Tibial nerve (tissue), 4 donors: ENCODE measurements at regions not wholly inside any gene's neighbourhood (a gene's known extent, or its start where the extent isn't known, plus 50 kb on each side); places are given as distances from the start of the nearest gene placed in this dataset.

Experiments used
- DNase-seq, 2 donors: peaks; one replicate each; pipeline ENCODE4 v3.0.0-alpha.2; 2019; ENCODE audit warnings: low spot score in 2 of 2
- H3K27ac ChIP-seq, 4 donors: fragments of 200-600 bp; sonication (generic) in 3 of 4; one replicate each; pipeline ENCODE4 v1.5.1; 2017 to 2019; ENCODE audit warnings: mild to moderate bottlenecking in 1 of 4
- H3K27me3 ChIP-seq, 2 donors: fragments of 200-600 bp; sonication (generic) in 1 of 2; one replicate each; pipeline versions ENCODE4 v1.5.1 to v1.6.0; 2017 to 2019
- H3K36me3 ChIP-seq, 3 donors: fragments of 200-600 bp; sonication (generic); one replicate each; pipeline ENCODE4 v1.5.1; 2018 to 2019
- H3K4me1 ChIP-seq, 4 donors: fragments of 200-600 bp; sonication (generic) in 3 of 4; one replicate each; pipeline ENCODE4 v1.5.1; 2017 to 2019
- H3K4me3 ChIP-seq, 4 donors: fragments of 200-600 bp; sonication (generic) in 3 of 4; one replicate each; pipeline ENCODE4 v1.5.1; 2017 to 2019; ENCODE audit warnings: mild to moderate bottlenecking in 1 of 4, moderate library complexity in 1 of 4
- H3K9me3 ChIP-seq, 4 donors: fragments of 200-600 bp; sonication (generic) in 3 of 4; one replicate each; pipeline ENCODE4 v1.5.1; 2017 to 2019
- CTCF ChIP-seq, 5 experiments: fragments of 200-600 bp in 3 of 5; fragments of 450-650 bp in 2 of 5; sonication (generic) in 3 of 5; IDR thresholded peaks; one replicate each; pipeline ENCODE4 v1.5.1; 2016 to 2019; ENCODE audit warnings: antibody characterized with exemption in 5 of 5, mild to moderate bottlenecking in 3 of 5, moderate library complexity in 2 of 5
- EP300 ChIP-seq, 2 donors: sonication (generic); formaldehyde crosslinking; IDR thresholded peaks; one replicate each; pipeline ENCODE4 v1.6.1; 2017; ENCODE audit warnings: antibody characterized with exemption in 2 of 2, mild to moderate bottlenecking in 1 of 2
- POLR2A ChIP-seq, 2 donors: fragments of 450-650 bp; IDR thresholded peaks; one replicate each; pipeline ENCODE4 v1.6.1; 2017; ENCODE audit warnings: antibody characterized with exemption in 2 of 2, mild to moderate bottlenecking in 2 of 2, moderate library complexity in 2 of 2
- WGBS, 2 donors: methylation state at CpG; one replicate each; pipeline ENCODE4 v1.1.5; 2018; 5-methylcytosine and 5-hydroxymethylcytosine counted together

GRCh38 chr4:18627447-18628005 is 606.0 kb upstream of the LCORL start:
- TF ChIP-seq POLR2A (IDR thresholded peaks at IDR 0.05): no peak
- no peak for TF ChIP-seq EP300 (IDR thresholded peaks at IDR 0.05)
- TF ChIP-seq CTCF (IDR thresholded peaks at IDR 0.05): no peak
- no peaks in the 10 kb centered on the region for H3K27me3 ChIP-seq
- no peaks in the 10 kb centered on the region for H3K36me3 ChIP-seq
- H3K9me3 ChIP-seq: peaks cover 0 to 8% (median 0%) of the 10 kb centered on the region in 4 donors
- H3K4me3 ChIP-seq: no peak overlapping the region
- WGBS, 2 donors: 62 to 75% methylated on average over 2 of the region's 2 CpGs
- peaks cover 0 to 11% (median 0%) of the 10 kb centered on the region in 4 donors for H3K4me1 ChIP-seq
- no peak for DNase-seq
- no peak overlapping the region for H3K27ac ChIP-seq

GRCh38 chr4:18626996-18627395 is 605.4 kb upstream of the LCORL start:
- WGBS, 2 donors: 29 to 47% methylated on average over 2 of the region's 2 CpGs
- TF ChIP-seq POLR2A (IDR thresholded peaks at IDR 0.05): no peak
- TF ChIP-seq EP300 (IDR thresholded peaks at IDR 0.05): no peak
- no peak for TF ChIP-seq CTCF (IDR thresholded peaks at IDR 0.05)
- Histone ChIP-seq H3K4me1 (peaks cover 0 to 11% (median 0%) of the 10 kb centered on the region in 4 donors), H3K27ac (no peak overlapping the region), H3K27me3 (no peaks in the 10 kb centered on the region), H3K4me3 (no peak overlapping the region), H3K9me3 (peaks cover 0 to 8% (median 0%) of the 10 kb centered on the region in 4 donors), H3K36me3 (no peaks in the 10 kb centered on the region)
- no peak for DNase-seq

- no peaks in the 10 kb centered on the region for H3K36me3 ChIP-seq
- peaks cover 0 to 11% (median 0%) of the 10 kb centered on the region in 4 donors for H3K4me1 ChIP-seq
- no peak for TF ChIP-seq POLR2A (IDR thresholded peaks at IDR 0.05)
- no peak for TF ChIP-seq CTCF (IDR thresholded peaks at IDR 0.05)
- TF ChIP-seq EP300 (IDR thresholded peaks at IDR 0.05): no peak
- peaks cover 0 to 8% (median 0%) of the 10 kb centered on the region in 4 donors for H3K9me3 ChIP-seq
- H3K27ac ChIP-seq: no peak overlapping the region
- no peaks in the 10 kb centered on the region for H3K27me3 ChIP-seq
- no peak overlapping the region for H3K4me3 ChIP-seq
- DNase-seq: no peak
Observed at GRCh38 chr4:18626366-18626765, 604.8 kb upstream of the LCORL start.

- H3K4me1 ChIP-seq: no peaks in the 10 kb centered on the region
- no peaks in the 10 kb centered on the region for H3K36me3 ChIP-seq
- H3K27ac ChIP-seq: no peak overlapping the region
- WGBS, 2 donors: 77 to 83% methylated on average over 1 of the region's 1 CpG
- H3K4me3 ChIP-seq: no peak overlapping the region
- no peaks in the 10 kb centered on the region for H3K9me3 ChIP-seq
- no peak for TF ChIP-seq CTCF (IDR thresholded peaks at IDR 0.05)
- no peaks in the 10 kb centered on the region for H3K27me3 ChIP-seq
- DNase-seq: no peak
Observed at GRCh38 chr4:18621186-18621585, 599.6 kb upstream of the LCORL start.

GRCh38 chr4:18616720-18617119 is 595.2 kb upstream of the LCORL start:
- WGBS, 2 donors: 90 to 94% methylated on average over 6 of the region's 6 CpGs
- H3K27me3 ChIP-seq: no peaks in the 10 kb centered on the region
- no peaks in the 10 kb centered on the region for H3K36me3 ChIP-seq
- H3K9me3 ChIP-seq: no peaks in the 10 kb centered on the region
- no peak for TF ChIP-seq CTCF (IDR thresholded peaks at IDR 0.05)
- TF ChIP-seq POLR2A (IDR thresholded peaks at IDR 0.05): no peak
- TF ChIP-seq EP300 (IDR thresholded peaks at IDR 0.05): no peak
- no peak overlapping the region for H3K4me3 ChIP-seq
- H3K27ac ChIP-seq: no peak overlapping the region
- H3K4me1 ChIP-seq: no peaks in the 10 kb centered on the region
- DNase-seq: no peak
